PC-3 (cell line): ENCODE measurements at regions not wholly inside any gene's neighbourhood (a gene's known extent, or its start where the extent isn't known, plus 50 kb on each side); places are given as distances from the start of the nearest gene placed in this dataset.

ENCODE experiments used
- EZH2 ChIP-seq: fragments of 300-600 bp; sonication (generic); IDR thresholded peaks from one replicate; pipeline ENCODE4 v1.6.1; 2017; ENCODE audit warnings: antibody characterized with exemption, mild to moderate bottlenecking, low read length; ENCODE audit not compliant: unreplicated experiment
- EZH2phosphoT487 ChIP-seq: fragments of 300-600 bp; sonication (generic); IDR thresholded peaks from 2 replicates; pipeline ENCODE4 v1.6.1; 2018; ENCODE audit warnings: mild to moderate bottlenecking, antibody characterized with exemption, low read length, borderline replicate concordance
- TF ChIP-seq, protein P1 (sequence below): fragments of 300-600 bp; sonication (generic); conservative IDR thresholded peaks from 2 replicates; pipeline ENCODE4 v1.5.1; 2017; ENCODE audit warnings: antibody characterized with exemption, low read depth, mild to moderate bottlenecking, low read length

DNA sequence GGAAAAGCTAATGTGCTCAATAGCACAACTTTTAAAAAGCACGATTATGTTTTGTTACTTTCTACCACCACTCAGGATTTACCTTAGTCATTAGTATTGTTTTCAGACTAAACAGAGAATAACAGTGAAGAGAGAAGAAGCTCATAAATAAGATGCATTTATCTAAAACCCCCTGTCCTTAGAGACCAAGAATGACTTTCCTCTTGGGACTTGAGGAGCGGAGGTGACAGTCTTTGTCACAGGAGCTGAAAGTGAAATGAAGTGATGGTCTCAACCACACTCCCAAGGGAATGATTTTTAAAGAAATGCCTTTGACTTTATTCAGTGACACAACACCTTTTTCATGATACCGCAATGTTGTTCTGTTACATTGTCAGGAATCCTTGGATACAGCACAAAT lies 190.6 kb upstream of the NBEA start:
- TF ChIP-seq, protein P1, sequence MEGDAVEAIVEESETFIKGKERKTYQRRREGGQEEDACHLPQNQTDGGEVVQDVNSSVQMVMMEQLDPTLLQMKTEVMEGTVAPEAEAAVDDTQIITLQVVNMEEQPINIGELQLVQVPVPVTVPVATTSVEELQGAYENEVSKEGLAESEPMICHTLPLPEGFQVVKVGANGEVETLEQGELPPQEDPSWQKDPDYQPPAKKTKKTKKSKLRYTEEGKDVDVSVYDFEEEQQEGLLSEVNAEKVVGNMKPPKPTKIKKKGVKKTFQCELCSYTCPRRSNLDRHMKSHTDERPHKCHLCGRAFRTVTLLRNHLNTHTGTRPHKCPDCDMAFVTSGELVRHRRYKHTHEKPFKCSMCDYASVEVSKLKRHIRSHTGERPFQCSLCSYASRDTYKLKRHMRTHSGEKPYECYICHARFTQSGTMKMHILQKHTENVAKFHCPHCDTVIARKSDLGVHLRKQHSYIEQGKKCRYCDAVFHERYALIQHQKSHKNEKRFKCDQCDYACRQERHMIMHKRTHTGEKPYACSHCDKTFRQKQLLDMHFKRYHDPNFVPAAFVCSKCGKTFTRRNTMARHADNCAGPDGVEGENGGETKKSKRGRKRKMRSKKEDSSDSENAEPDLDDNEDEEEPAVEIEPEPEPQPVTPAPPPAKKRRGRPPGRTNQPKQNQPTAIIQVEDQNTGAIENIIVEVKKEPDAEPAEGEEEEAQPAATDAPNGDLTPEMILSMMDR = no peak
- no peak for TF ChIP-seq EZH2
- TF ChIP-seq EZH2phosphoT487 = no peak
